ENCODE measurements at regions not wholly inside any gene's neighbourhood (a gene's known extent, or its start where the extent isn't known, plus 50 kb on each side); places are given as distances from the start of the nearest gene placed in this dataset.

- TF ChIP-seq SP2 (IDR thresholded peaks at IDR 0.05; ENCODE audit: low read length), result no peak
- TF ChIP-seq ZNF274 (IDR thresholded peaks at IDR 0.05; ENCODE audit: borderline replicate concordance, extremely low read depth, low read length), result no peak
- TF ChIP-seq SIN3A (conservative IDR thresholded peaks at IDR 0.05 in 1 of 2, IDR thresholded peaks at IDR 0.05 in 1 of 2; ENCODE audit: low read depth in 1 of 2, low read length in 2 of 2), result no peak
- TF ChIP-seq RAD21 (IDR thresholded peaks at IDR 0.05 in 1 of 2, conservative IDR thresholded peaks at IDR 0.05 in 1 of 2; ENCODE audit: low read depth in 2 of 2, low read length in 2 of 2), result no peak
Measured at GRCh38 chr2:236896688-236897087, 189.0 kb upstream of the COPS8 start.

Data from H1 (cell line).